Calu3 (cell line): ENCODE measurements at regions not wholly inside any gene's neighbourhood (a gene's known extent, or its start where the extent isn't known, plus 50 kb on each side); places are given as distances from the start of the nearest gene placed in this dataset.

ENCODE experiments used
- BruUV-seq: library from RNA; stranded (reverse); fragments of 400-500 nt; replicated peaks from 2 replicates; lab custom pipeline; 2021; lab: Mats Ljungman, UMichigan
- CTCF ChIA-PET: fragments of 300-600 bp; sonication (Branson Sonifier 250); formaldehyde crosslinking; loops from one replicate; lab custom pipeline; 2022; ENCODE audit warnings: antibody characterized with exemption; lab: Charles Lee
- DNase-seq: peaks from one replicate; pipeline ENCODE4 v3.0.0; 2022
- H3K27ac Mint-ChIP-seq: one replicate; pipeline ENCODE4 v1.8.0; 2022; ENCODE audit warnings: mixed read lengths; ENCODE audit not compliant: unreplicated experiment
- H3K27me3 Mint-ChIP-seq: one replicate; pipeline ENCODE4 v1.8.0; 2022; ENCODE audit warnings: mixed read lengths; ENCODE audit not compliant: unreplicated experiment
- H3K36me3 Mint-ChIP-seq: one replicate; pipeline ENCODE4 v1.8.0; 2022; ENCODE audit warnings: mild to moderate bottlenecking, moderate library complexity, mixed read lengths; ENCODE audit not compliant: insufficient read depth, unreplicated experiment
- H3K4me1 Mint-ChIP-seq: one replicate; pipeline ENCODE4 v1.8.0; 2022; ENCODE audit warnings: mild to moderate bottlenecking, low read depth, mixed read lengths; ENCODE audit not compliant: unreplicated experiment
- H3K4me3 Mint-ChIP-seq: one replicate; pipeline ENCODE4 v1.8.0; 2022; ENCODE audit warnings: mild to moderate bottlenecking, low read depth, moderate library complexity, mixed read lengths; ENCODE audit not compliant: unreplicated experiment
- H3K9me3 Mint-ChIP-seq: one replicate; pipeline ENCODE4 v1.8.0; 2022; ENCODE audit warnings: low read depth, mixed read lengths; ENCODE audit not compliant: unreplicated experiment
- intact Hi-C: fragments of 100-400 bp; cut with micrococcal nuclease; formaldehyde crosslinking; loops from one replicate; pipeline ENCODE4 v1.10.0; 2022; ENCODE audit not compliant: unreplicated experiment
- TF ChIP-seq, protein P1 (sequence below): fragments of 200-600 bp; IDR thresholded peaks from one replicate; pipeline ENCODE4 v1.8.0; 2022; ENCODE audit warnings: antibody characterized with exemption; ENCODE audit not compliant: unreplicated experiment

DNA sequence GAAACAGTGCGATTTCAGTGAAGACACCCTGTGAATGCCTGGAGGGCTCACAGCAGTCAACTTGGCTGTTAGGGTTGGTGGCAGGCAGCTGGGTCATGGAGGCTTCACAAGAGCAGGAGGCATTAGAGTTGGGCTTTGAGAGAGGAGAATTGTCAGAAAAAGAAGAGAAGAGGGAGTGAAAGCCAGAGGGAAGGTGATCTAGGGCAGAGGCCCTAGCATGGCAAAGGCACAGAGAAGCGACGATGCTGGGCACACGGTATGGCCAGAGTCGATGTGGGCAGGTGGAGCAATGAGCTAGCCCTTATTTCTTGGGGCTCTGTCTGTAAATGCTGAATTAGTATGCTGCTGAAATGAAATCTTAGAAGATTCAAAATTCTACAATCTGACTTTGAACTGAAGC lies 52.6 kb upstream of the OLFM4 start:
- no peaks in the 10 kb centered on the region for H3K36me3 Mint-ChIP-seq
- no peak overlapping the region for H3K27ac Mint-ChIP-seq
- H3K27me3 Mint-ChIP-seq = peaks cover 7% of the 10 kb centered on the region
- no TSS peak for BruUV-seq
- H3K4me1 Mint-ChIP-seq = no peaks in the 10 kb centered on the region
- TF ChIP-seq, protein P1, sequence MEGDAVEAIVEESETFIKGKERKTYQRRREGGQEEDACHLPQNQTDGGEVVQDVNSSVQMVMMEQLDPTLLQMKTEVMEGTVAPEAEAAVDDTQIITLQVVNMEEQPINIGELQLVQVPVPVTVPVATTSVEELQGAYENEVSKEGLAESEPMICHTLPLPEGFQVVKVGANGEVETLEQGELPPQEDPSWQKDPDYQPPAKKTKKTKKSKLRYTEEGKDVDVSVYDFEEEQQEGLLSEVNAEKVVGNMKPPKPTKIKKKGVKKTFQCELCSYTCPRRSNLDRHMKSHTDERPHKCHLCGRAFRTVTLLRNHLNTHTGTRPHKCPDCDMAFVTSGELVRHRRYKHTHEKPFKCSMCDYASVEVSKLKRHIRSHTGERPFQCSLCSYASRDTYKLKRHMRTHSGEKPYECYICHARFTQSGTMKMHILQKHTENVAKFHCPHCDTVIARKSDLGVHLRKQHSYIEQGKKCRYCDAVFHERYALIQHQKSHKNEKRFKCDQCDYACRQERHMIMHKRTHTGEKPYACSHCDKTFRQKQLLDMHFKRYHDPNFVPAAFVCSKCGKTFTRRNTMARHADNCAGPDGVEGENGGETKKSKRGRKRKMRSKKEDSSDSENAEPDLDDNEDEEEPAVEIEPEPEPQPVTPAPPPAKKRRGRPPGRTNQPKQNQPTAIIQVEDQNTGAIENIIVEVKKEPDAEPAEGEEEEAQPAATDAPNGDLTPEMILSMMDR = no peak
- H3K4me3 Mint-ChIP-seq = no peak overlapping the region
- DNase-seq = no peak
- CTCF ChIA-PET = no interaction called here
- intact Hi-C loops = no loop called here
- H3K9me3 Mint-ChIP-seq = no peaks in the 10 kb centered on the region

DNA sequence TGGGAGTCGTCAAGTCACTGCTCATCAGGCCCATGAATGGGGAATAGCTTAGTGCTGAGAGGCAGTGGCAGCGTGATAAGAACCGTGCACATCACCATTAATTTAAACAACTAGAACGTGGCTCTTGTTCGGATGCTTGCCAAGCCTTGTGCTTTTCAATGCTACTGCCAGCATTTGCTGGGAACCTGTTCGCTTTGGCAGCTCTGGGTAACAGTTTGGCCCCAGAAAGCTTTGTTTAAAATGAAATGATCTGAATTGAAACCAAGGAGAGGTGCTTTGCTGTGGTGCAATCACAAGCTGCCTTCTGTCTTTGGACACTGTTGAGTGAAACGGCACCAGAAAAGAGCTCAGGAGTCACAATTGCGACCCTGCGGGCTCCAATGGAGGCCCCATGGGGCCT lies 53.5 kb upstream of the OLFM4 start:
- Mint-ChIP-seq H3K4me3 (no peak overlapping the region), H3K36me3 (no peaks in the 10 kb centered on the region), H3K27me3 (no peaks in the 10 kb centered on the region), H3K4me1 (no peaks in the 10 kb centered on the region), H3K27ac (no peak overlapping the region), H3K9me3 (no peaks in the 10 kb centered on the region)
- BruUV-seq = no TSS peak
- TF ChIP-seq, protein P1 = no peak
- CTCF ChIA-PET = no interaction called here
- intact Hi-C loops = no loop called here
- DNase-seq = no peak

DNA sequence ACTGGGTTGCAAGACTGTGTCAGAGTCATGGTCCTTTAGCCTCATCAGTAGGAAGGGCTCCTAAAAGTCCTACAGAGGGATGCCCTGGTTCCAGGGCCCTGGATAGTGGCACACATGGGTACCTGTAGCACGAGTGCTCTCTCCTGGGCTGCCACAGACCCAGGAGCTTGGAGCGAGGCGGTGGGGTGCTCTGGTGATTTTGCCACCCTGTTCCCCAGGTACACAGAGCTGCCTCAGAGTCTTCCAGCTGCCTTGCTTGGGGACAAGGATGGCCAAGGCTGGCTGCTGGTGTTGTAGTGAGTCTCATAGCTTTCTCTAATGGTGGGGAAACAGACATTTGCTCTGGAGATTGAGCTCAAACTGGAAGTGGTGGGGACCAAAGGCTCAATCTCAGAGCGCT lies 53.9 kb upstream of the OLFM4 start:
- H3K4me3 Mint-ChIP-seq = no peak overlapping the region
- TF ChIP-seq, protein P1 = no peak
- no peaks in the 10 kb centered on the region for H3K36me3 Mint-ChIP-seq
- H3K27ac Mint-ChIP-seq = no peak overlapping the region
- CTCF ChIA-PET = no interaction called here
- no peaks in the 10 kb centered on the region for H3K9me3 Mint-ChIP-seq
- no peak for DNase-seq
- no TSS peak for BruUV-seq
- intact Hi-C loops = no loop called here
- no peaks in the 10 kb centered on the region for H3K4me1 Mint-ChIP-seq
- no peaks in the 10 kb centered on the region for H3K27me3 Mint-ChIP-seq

DNA sequence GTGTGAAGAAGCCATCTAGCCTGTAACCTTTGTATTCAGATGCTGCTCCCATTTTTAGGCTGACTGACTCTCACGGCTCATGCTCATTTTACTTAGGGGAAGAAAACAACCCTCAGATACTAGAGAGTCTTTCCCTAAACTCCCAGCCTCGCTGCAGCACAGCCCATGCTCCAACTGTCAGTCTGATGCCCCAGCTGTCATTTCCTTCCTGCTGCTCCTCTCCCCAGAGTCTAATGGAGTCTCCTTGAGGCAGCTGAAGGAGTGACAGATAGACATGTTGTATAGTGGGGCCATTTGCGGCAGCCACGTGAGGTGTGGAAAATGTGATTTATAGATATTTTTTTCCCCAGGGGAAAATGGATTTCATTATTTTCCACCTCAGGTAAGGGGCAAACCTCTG lies 59.2 kb upstream of the OLFM4 start:
- DNase-seq = no peak
- H3K27me3 Mint-ChIP-seq = no peaks in the 10 kb centered on the region
- CTCF ChIA-PET = no interaction called here
- no peaks in the 10 kb centered on the region for H3K4me1 Mint-ChIP-seq
- no peaks in the 10 kb centered on the region for H3K9me3 Mint-ChIP-seq
- H3K4me3 Mint-ChIP-seq = no peak overlapping the region
- BruUV-seq = no TSS peak
- H3K27ac Mint-ChIP-seq = no peak overlapping the region
- intact Hi-C loops = loop anchor here (2.0 to 10.0 kb wide), 5 partner anchors 117 to 357 kb away; no protein-coding TSS in a partner anchor
- TF ChIP-seq, protein P1 = no peak
- no peaks in the 10 kb centered on the region for H3K36me3 Mint-ChIP-seq
